Femur (tissue), 1 donor: ENCODE measurements at regions not wholly inside any gene's neighbourhood (a gene's known extent, or its start where the extent isn't known, plus 50 kb on each side); places are given as distances from the start of the nearest gene placed in this dataset.

Experiments used
- DNase-seq: peaks from one replicate; pipeline ENCODE4 v3.0.0-alpha.2; 2017

DNA sequence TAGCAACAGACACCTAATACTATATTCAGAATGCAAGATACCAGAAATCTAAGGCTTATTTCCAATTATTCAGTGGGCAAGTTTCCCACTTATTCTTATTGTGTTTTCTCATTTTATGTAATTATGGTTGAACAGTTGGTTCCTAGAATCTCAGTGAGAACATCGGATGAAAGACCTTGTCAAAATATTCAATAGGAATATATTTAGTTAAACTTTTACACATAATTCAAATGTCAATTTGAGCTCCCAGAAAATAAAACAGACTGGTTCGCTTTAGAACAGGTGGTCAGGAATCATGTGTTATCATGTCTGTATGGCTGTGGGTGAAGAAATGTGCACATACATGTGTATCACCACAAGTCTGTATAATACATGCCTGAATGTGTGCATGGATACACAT is 447.8 kb downstream of the MED10 start:
- DNase-seq, result no peak

DNA sequence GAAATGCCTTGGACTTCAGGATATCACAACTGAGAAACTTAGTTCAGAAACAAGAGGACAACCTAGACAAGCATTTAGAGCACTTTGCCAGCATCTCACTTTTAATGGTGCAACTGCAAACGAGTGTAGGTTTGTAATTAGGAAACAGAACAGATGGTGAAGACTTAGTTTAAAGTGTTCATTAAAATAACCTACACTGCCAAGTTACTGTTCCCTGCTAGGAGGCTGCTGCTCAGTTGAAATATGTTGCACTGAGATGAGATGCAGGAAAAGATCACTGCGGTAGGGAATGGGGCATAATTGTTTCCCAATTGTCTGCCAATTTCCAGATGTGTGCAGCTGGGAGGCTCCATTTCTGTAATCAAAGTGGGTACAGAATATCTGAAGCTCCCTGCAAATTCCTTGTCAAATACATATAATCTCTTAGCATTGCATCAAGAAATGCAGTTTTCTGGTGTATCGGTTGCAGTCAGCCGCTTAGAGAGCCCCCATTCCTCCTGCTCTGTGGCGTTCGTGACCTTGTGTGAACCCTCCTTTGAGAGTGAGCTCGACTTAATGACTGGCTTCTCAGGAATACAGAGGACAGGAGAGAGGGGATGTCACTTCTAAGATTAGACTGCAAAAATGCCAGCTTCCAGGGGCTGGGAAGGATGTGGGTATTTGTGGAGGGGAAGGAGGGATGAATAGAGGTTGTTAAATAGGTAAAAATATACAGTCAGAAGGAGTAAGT is 448.9 kb downstream of the MED10 start:
- DNase-seq, result no peak

DNA sequence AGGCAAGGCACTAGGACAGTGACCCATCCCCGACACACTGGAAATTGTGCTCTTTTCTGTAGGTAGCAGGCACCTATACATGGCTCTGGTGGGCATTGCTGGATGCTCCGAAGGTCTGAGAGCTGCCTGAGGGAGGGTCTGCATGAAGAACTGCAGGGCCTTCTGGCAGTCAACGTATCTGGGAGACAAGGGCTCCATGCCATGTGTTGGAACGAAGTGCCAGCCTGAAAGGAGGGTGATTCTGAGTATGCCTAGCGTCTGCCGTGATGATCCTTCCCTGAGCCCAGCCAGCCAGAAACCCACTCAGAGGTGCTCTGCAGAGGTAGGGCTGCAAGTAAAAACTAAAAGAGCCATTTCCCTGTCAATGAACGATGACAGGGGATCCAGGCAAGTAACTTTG is 453.2 kb downstream of the MED10 start:
- no peak for DNase-seq

DNA sequence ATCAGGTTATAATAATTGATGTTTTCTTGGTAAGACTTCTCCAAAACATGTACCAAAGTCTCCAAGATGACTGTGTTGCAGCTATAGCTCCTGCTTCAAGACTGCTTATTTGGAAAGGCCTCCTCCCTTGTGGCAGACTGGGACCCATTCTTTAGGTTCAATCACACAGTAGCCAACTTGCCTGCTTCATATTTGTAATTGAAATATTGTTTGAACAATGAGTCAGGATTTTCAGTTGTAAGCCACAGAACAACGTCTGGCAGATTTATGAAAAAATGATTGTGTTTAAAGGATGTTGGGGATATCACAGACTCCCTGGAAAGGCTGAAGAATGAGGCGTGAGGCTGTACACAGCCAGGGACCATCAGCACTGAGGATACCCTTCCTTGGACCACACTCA is 458.9 kb downstream of the MED10 start:
- no peak for DNase-seq

DNA sequence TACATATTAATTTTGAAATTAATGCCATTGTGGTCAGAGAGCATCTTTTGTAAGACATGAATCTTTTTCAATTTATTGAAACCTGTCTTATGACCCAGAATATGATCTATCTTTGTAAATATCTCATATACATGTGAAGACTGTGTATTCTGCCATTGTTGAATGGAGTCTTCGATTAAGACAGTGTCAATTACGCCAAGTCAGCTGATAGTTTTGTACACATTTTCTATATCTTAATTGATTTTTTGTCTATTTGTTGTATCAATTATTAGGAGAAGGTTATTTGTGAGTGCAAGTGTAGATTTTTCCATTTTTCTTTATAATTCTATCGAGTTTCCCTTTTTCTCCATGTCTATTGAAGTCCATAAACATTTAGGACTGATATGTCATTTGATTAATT is 471.6 kb downstream of the MED10 start:
- no peak for DNase-seq

DNA sequence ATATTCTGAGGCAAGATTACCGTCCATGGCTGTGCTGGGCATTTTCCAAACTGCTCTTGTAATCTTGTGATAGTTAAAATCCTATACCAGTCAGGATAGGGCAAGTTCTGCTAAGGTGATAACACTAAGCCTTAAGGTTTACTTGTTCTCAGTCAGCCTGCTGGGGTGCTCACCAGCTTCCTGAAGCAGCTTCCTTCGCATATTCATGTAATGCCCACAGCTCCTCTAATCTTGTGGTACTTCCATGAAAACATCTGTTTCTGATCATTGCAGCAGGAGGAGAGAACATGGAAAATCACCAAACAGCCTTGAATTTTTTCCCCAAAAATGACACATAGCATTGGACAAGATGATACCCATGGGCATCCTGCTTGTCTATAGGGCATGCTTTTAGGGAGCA is 473.2 kb downstream of the MED10 start:
- DNase-seq, result no peak

DNA sequence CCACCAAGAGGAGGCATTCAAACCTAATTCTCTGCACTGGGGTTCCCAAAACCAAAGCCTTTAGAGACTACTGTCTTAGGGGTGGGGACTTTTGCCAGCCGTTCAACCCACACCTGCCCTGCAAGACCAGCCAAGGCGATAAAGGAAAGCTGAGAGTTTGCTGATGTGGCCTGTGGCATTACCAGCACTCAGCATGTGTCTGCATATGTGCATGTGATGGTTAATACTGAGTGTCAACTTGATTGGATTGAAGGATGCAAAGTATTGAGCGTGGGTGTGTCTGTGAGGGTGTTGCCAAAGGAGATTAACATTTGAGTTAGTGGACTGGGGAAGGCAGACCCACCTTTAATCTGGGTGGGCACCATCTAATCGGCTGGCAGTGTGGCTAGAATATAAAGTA is 474.2 kb downstream of the MED10 start:
- no peak for DNase-seq

DNA sequence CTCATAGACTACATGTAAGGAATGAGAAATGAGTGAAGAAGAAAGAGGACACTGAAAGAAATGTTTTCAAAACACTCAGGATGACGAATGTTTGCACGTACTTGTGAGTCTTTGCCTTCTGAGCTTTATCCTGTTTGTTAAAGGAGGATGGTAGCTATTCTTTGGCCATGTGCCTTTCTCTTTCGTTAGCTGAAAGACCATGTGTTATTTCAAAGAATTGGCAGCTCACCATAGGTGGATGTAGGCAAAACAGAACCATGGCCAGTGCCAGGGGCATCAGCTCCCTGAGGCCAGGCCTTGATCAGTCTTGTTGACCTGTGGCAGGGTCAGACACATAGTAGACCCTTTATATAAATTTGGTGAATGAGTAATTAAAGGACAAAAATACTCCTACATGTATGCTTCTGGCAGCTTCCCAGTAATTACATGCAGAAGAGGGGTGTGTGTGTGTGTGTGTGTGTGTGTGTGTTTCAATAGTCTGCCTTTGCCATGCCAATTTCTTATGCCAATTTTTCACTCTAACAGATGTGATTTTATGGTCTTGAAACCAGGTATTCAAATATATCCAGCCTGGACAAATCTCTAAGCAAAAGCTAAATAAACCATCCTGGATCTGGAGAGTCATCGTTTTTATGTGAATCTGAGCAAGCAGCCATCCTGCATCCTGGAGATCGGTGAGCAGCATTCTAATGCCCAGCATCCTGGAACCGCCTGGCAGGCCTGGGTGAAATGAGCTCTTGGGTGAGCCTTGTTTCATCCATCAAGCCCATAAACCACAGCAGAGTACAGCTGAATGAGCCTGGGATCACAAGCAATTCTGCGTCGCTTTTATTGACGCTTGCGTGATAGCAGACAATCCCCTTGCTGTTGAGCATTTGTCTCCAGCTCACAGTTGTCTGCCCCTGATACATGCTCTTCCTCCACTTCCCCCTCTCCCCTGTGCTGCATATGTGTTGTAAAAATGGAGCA is 475.4 kb downstream of the MED10 start:
- no peak for DNase-seq

DNA sequence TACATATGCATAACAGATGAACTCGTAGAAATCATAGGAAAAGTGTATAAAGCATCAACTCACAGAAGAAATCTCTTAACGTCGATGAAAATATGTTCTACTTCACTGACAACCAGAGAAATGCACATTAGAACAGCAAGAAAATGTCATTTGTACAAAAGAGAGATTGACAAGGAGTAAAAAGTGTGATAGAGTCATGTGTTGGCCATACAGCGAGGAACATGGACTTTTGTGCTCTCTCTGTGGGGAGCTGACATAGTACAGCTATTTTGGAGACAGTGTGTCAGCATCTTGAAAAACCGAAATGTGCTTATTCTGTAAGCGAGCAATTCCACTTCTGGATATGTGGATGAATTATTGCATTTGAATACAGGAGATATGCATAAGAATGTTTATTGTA is 477.9 kb downstream of the ICE1 start:
- no peak for DNase-seq

DNA sequence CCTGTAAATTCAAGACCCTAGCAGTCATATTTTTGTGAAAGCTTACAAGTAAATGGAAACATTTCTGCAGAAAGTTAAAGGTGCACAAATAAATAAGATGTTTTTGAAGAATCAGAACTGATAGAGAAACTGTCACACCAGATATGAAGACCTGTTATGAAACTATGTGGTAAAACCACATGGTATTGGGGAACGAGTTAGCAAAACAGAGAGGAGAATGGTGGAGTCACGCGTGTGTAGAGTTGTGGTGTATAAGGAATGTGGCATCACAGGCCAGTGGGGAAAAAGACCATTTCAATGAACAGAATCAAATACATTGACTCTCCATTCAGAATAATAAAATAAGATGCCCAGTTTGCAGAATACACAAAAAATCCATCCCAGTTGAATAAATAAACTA is 477.2 kb downstream of the ICE1 start:
- no peak for DNase-seq

DNA sequence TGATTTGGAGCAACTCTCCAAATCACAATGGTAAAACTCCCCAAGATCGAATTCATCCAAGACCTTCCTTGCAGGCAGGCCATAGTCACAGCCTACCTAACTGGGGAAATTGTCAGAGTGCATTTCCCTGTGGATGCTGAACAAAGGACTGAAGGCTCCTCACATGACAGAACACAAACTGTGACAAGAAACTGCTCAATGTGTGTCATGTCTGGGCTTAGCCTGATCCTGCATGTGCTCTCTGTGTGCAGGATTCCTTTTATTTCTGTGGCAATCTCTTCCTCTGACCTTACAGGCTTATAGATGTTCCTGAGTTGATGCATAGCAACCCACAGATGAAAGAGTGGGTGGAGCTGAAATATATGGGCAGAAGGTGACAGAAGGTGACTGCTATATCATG is 465.8 kb downstream of the ICE1 start:
- DNase-seq, result no peak

DNA sequence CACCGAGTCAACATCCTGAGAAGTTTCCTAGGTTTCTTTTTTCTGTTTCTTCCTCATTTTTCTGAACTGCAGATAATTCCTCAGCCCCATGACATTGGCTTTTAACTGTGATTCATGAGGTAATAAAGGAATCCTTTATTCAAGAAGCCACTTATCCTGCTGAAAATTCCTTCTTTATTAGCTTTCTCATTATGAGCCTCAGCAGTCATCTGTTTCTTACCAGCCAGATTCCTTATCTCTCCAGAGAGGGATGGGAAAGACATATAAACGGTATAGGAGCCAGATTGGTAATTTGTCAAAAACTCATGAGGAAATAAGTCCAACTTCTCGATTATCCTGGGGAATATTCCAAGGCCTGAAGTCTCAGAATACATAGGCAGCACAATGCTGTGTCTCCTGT is 465.4 kb downstream of the ICE1 start:
- no peak for DNase-seq

DNA sequence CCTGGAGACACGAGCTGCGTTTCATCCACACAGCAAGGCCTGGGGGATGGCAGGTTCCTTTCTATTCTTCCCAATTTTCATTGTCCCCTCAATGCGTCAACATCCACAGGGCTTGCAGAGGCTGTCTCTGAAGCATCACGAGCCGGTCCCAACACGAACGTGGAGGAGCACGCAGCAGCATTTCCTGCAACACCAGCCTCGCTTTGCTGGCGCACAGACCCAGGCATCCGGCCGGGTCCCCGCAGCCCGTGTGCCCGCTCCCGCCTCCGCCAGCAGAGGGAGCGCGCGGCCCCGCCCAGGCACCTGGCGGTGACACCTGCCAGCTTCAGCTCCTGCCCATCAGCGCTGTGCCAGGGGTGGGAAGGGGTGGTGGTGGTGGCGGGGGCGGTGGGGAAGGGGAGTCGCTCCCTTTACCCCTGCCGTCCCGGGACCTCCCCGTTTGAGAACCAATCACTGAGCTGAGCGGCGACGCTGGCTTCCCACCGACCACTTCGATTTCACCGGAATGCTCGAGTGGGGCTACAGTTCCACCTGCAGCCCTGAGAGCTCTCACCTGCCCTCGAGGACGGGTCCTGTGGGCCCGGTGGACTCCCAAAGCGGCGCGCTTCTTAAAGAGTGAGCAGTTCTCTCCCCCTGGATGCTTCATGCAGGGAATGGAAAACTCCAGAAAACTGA is 464.5 kb downstream of the ICE1 start:
- no peak for DNase-seq

DNA sequence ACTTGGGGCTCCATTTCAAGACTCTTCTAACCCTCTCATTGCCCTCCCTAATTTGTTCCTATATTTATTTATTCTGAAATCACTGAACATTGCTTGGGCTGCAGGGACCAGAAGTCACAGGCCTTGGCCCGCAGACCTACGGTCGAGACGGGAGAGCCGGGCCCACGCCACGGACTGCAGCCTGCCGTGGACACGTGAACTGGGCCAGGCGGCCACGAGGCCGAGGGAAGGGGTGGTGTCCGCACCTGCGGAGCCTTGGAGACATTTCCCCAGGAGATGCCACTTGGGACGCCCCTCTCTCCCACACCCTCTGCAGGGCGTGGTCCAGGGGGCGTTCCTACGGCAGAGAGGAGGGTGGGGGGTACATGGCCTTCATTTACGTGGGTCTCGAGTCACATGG is 463.9 kb downstream of the ICE1 start:
- no peak for DNase-seq

DNA sequence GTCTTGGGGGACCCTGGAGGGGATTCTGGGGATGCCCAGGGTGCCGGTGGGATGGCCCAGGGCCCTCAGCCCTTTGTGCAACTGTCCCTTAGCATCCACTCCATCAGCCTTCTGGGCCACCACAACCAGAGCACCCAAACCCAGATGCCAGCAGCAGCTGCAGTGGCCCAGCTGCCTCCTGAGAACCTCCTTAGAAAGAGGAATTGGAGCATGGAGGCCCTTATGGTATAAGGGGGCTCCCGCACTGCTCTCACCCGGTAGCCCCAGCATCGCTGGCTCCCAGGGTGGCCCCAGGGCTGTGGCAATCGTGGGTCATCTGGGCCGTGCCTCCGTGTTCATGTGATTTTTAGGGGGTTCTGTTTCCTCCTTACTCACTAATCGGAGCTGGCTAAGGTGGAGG is 463.3 kb downstream of the ICE1 start:
- no peak for DNase-seq

DNA sequence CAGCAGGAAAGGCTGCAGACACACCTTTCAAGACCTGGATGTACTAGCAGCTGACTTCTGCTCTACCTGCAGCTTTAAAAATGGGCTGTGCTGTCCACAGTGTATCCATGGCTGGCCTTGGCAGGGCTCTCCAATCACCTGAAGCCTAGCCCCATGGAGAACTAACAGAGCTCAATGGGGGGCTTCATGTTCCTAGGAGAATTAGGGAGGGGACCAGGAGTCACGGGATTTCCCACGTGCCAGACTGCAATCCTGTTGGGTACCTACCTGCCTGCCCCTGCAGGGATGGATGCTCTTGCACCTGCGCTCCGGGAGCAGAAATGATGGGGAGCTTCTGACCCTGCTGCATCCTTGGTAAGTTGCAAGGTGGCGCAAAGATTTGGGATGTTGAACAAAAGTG is 462.1 kb downstream of the ICE1 start:
- no peak for DNase-seq

DNA sequence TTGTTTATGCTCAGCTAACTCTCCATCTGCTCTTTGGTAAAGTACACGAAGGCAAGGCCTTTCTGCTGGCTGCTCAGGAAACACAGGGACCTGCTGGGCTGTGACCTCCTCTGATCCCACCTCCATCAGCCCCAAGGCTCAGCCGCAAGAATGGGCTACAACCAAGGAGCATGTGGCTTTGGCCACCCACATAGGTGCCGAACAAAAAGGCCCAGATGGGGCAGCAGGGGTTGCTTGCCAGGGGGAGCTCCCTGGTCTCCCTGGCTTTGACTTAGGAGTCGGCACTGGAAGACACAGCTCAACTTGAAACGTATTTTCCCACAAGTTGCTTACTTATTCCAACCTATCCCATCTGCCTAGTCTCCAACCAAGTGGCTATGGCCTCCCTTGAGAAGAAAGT is 461.1 kb downstream of the ICE1 start:
- no peak for DNase-seq

DNA sequence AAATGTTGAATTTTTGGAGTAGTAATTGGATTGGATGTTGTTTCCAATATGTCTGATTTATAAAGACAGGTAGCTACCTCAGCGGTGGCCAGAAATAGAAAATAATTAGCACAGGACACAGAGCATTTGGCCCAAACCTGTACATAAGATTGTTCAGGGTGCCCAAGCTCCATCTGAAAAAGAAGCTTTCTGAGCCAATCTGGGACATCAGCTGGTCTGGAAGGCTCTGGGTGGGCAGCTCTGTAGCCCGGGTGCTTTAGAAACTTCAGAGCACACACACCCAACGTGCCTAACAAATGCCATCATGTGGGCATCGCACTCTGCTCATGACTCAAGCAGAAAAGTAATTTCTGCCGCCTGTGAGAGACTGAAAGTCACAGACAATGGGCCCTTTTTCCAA is 460.7 kb downstream of the ICE1 start:
- no peak for DNase-seq

DNA sequence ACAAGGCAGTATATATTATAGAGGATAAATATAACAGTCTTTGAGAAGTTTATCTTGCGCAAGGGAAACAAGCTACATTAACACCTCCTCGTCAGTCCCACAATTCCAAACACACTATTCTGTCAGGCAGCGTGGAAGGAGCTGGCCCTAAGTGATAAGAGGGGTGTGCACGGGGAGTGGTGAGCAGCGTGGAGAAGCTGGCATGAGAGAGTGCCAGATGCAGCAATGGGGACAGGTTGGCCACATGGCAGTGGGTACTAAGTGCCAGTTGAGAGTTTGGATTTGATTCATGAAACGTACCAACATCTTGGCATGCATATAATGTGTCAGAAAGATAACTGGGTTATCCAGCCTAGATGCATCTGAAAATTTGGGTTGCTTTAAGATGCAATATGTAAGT is 460.2 kb downstream of the ICE1 start:
- DNase-seq, result no peak

DNA sequence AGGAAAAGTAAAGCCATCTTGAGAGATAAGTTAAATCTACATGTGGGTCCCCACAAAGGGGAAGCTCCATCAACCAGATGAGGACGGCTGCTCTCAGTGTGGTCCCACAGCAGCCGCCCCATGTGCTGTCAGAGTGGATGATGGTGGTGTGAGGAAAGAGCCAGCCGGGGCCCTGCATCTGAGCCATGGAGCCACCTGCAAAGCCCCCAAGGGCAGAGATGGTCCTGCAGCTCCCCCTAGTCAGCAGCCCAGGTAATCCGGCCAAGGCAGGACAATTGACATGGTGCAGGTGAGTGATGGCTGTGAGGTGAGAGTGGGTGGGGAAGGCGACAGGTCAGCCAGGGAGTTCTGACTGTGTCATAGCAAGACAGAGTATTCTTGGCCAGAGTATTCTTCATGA is 458.8 kb downstream of the ICE1 start:
- no peak for DNase-seq

DNA sequence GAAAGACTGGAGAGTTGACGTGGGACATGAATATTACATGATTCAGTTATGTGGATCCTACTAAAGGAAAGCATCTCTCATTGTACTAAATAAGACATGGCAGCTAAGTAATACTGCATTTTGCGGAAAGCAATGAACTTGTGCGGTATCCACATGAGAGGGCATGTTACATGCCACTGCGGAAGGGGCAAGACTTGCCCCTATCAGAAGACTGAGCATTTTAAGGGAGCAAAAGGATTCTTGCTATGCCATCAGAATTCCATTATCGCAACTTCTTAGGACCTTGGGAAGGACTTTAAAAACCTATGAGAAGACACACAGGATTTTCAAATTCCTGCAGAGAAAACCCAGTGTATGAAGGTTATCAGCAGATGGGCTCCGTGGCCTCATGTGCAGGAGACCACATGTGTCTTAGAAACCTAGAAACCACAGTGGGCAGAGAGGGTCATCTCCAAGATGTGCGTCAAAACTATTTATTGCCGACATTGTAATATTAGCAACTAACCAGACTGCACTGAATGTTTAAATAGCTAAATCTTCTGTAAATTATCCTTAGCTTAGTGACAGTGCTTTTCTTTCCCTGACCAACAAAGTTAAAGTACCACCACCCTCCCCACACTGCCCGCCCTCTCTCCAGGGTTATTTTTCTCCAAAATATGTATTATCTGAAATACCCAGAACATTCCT is 457.7 kb downstream of the ICE1 start:
- DNase-seq, result no peak

DNA sequence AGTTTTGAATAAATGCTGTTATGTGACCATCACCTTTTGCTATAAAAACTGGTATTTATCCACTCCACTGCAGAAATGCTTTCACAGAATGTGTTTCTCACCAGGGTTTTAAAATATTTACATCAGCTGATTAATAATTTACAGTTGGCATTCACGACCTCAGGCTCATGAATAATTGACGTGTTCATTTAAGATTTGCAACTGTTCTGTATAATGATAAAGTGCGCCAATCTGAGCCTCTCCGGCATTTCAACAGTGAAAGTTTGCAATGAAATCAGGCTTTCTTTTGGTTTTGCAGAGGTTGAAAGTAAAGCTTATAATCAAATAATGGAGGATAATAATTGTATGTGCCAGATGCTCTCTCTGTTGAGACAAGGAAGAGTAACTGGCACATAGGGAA is 434.9 kb downstream of the ICE1 start:
- DNase-seq, result no peak

DNA sequence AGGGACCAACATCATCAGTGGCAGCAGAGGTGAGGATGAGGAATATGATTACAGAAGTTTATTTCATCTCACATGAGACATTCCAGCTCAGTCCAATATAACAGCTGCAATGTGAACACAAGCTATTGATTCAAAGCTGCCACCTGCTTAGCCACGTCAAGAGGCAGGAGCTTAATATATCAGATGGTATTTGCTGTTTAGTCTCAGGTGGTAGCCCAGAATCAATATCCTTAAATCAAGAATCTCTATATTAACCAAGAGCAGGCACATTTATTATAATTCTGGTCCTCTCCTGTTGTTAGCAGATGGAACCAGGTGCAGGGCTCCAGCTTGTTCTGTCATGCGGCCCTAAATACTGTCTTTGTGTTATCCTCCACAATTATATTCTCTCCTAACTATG is 431.6 kb downstream of the ICE1 start:
- DNase-seq, result no peak
